ENCODE measurements at regions not wholly inside any gene's neighbourhood (a gene's known extent, or its start where the extent isn't known, plus 50 kb on each side); places are given as distances from the start of the nearest gene placed in this dataset.

DNA sequence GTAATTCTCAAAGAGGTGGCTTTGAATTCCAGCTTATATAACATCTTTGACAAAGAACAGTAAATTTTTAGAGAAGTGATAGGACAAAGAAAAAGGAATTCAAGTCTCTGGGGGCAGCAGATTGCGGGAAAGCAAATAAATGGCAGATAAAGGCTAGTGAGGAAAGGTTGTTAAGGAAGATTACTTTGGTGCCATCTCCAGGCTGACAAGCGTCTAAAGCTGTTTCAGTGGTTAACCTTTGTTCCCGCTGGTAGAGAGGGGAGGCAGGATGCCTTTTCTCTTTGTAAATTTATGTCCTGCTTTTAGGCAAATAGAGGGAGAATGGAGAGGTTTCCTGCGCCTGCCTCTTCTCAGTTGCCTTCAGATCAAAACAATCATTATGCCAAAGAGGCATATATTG, 431.2 kb upstream of the CHST9 start:
- H3K4me3 ChIP-seq (replicated peaks; ENCODE audit: low read depth, low read length), result no peak overlapping the region
- no peak for DNase-seq (ENCODE audit: extremely low read depth, low read depth)
- TF ChIP-seq, protein P1, sequence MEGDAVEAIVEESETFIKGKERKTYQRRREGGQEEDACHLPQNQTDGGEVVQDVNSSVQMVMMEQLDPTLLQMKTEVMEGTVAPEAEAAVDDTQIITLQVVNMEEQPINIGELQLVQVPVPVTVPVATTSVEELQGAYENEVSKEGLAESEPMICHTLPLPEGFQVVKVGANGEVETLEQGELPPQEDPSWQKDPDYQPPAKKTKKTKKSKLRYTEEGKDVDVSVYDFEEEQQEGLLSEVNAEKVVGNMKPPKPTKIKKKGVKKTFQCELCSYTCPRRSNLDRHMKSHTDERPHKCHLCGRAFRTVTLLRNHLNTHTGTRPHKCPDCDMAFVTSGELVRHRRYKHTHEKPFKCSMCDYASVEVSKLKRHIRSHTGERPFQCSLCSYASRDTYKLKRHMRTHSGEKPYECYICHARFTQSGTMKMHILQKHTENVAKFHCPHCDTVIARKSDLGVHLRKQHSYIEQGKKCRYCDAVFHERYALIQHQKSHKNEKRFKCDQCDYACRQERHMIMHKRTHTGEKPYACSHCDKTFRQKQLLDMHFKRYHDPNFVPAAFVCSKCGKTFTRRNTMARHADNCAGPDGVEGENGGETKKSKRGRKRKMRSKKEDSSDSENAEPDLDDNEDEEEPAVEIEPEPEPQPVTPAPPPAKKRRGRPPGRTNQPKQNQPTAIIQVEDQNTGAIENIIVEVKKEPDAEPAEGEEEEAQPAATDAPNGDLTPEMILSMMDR (IDR thresholded peaks at IDR 0.05; ENCODE audit: low read depth, low read length, missing control alignments), result no peak

DNA sequence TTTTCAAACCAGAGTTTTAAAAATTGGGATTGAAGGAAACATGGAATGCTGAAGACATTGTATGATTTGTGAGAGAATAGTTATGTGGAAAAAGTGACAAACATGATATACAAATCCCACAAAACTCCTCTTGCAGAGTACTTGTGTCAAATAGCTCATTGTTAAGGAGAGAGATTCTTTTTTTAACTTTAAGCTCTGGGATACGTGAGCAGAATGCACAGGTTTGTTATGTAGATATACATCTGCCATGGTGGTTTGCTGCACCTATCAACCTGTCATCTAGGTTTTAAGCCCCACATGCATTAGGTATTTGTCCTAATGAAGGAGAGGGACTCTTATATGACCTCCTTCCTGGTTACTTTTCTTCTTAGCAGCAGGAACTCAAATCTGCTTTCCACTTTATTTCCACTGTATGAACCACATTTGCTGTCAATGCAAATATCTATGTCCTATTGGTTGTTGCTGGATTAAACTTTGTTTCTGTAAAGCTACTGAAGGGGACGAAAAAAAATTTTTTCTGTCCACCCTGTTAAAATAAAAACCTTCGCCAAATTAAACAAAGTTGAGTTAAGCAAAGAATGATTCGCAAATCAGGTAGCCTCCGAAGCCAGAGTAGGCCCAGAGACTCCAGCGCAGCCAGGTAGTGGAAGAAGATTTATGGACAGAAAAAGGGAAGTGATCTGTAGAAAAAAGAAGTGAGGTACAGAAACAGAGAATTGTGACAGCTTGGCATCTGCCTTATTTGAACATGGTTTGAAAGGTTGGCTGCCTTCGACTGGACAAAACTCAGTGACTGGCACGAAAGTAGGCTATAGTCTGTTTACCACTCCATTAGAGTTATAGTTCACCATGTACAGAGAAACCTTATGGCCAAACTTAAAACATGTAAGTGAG, 430.1 kb upstream of the CHST9 start:
- DNase-seq (ENCODE audit: extremely low read depth, low read depth), result no peak
- TF ChIP-seq, protein P1 (IDR thresholded peaks at IDR 0.05; ENCODE audit: low read depth, low read length, missing control alignments), result no peak
- H3K4me3 ChIP-seq (replicated peaks; ENCODE audit: low read depth, low read length), result no peak overlapping the region

DNA sequence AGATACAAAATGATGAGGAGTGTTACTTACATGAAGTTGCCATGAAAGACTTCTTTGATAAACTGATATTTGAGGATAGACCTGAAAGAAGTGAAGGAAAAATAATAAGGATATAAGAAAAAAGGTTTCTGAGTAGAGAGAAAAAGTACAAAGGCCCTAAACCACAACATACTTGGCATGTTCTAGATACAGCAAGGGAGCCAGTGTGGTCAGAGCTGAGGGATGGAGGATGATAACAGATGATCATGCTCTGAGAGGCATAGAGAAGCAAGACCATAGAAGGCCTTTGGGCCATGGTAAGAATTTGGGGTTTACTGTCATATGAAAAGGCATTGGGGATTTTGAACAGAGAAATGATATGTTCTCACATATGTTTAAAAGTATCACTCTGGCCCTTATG, 424.1 kb upstream of the CHST9 start:
- DNase-seq (ENCODE audit: extremely low read depth, low read depth), result no peak
- H3K4me3 ChIP-seq (replicated peaks; ENCODE audit: low read depth, low read length), result no peak overlapping the region
- TF ChIP-seq, protein P1 (IDR thresholded peaks at IDR 0.05; ENCODE audit: low read depth, low read length, missing control alignments), result no peak

DNA sequence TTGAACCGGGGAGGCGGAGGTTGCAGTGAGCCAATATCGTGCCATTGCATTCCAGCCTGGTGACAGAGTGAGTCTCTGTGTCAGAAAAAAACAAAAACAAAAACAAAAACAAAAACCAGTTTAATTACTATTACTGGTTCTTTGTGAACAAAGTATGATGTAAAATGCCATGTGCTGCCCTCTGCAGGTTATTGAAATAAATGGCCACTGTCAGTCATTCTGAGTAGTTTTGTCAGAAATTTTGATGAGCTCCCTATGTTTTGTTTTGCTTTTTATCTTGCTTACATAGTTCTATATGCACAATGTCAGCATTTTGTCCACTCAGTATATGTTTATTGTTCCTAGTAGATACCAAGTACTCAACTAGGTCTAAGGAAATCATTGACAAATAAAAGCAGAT, 423.6 kb upstream of the CHST9 start:
- no peak for DNase-seq (ENCODE audit: extremely low read depth, low read depth)
- TF ChIP-seq, protein P1 (IDR thresholded peaks at IDR 0.05; ENCODE audit: low read depth, low read length, missing control alignments), result peak; percentile 33
- H3K4me3 ChIP-seq (replicated peaks; ENCODE audit: low read depth, low read length), result no peak overlapping the region

DNA sequence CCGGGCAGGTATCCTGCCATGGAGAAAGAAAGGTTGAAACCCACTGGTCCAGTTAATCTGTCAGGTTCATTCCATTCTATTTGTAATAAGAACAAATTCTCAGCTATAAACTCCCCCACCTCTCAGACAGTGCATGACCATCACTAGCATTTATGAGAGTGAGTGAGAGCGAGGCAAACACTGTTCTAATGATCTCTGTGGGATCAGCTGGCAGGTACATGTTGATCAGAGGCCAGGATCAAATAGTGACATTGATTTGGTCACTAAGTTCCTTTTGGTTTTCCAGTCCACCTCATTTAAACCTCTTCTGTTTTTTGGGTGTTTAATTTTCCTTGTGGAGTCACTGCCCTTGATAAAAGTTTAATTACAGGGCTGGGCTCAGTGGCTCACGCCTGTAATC, 423.1 kb upstream of the CHST9 start:
- TF ChIP-seq, protein P1 (IDR thresholded peaks at IDR 0.05; ENCODE audit: low read depth, low read length, missing control alignments), result no peak
- H3K4me3 ChIP-seq (replicated peaks; ENCODE audit: low read depth, low read length), result no peak overlapping the region
- no peak for DNase-seq (ENCODE audit: extremely low read depth, low read depth)

DNA sequence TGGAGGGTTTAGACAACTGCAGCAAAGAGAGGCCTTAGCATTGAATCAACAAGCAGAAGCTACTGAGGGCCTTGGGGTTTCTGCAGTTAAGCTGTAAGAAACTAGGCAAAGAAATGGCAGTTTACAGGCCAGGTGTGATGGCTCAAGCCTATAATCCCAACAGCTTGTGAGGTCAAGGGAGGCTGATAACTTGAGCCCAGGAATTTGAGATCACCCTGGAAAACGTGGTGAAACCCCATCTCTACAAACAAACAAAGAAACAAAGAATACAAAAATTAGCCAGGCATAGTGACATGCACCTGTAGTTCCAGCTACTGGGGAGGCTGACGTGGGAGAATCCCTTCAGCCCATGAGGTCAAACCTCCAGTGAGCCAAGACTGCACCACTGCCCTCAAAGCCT, 421.6 kb upstream of the CHST9 start:
- H3K4me3 ChIP-seq (replicated peaks; ENCODE audit: low read depth, low read length), result no peak overlapping the region
- no peak for DNase-seq (ENCODE audit: extremely low read depth, low read depth)
- TF ChIP-seq, protein P1 (IDR thresholded peaks at IDR 0.05; ENCODE audit: low read depth, low read length, missing control alignments), result no peak

Measured in HFF-Myc (cell line).